GM19372 (cell line): ENCODE measurements at regions not wholly inside any gene's neighbourhood (a gene's known extent, or its start where the extent isn't known, plus 50 kb on each side); places are given as distances from the start of the nearest gene placed in this dataset.

Experiments
- ATAC-seq: cut with Tn5 transposase; IDR thresholded peaks from one replicate; pipeline ENCODE4 v1.9.1; 2021; ENCODE audit warnings: mild to moderate bottlenecking, low read depth, moderate library complexity; ENCODE audit not compliant: unreplicated experiment

DNA sequence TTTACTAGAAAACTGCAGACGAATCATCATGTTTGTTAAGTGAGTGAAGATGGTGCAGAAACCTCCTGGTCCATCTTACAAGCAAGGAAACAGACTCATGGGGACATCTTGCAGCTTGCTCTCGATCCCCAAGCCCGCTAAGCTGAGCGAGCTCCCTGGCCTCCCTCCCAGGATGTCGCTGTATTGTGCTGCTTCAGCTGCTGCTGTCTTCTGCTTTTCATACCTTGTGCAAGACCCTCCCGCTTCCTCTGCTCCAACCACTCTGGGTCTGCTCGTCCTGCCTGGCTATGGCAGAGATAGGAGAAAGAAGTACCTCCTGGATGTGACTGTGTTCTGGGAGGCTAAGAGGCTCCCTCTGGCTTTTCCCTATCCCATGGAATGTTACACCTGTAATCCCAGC lies 285.2 kb upstream of the FZD8 start:
- ATAC-seq = no peak

DNA sequence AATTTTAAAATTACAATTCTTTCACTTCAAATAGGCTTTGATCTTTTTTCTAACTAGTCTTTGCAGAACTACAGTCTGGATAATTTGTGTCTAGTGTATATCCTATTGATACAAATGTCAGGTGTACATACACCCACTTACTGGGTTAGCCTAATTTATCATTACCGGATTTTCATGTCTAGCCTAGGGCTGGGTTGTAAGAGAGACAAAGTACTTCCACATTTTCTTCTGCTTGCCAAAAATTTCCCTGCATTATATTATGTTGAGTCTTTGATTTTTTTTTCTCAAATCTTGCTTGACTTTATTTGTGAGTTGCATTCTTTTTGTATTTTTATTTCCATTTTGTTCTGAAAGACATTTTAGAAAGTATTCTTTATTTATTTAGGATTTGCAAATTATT lies 284.8 kb upstream of the FZD8 start:
- ATAC-seq = no peak

DNA sequence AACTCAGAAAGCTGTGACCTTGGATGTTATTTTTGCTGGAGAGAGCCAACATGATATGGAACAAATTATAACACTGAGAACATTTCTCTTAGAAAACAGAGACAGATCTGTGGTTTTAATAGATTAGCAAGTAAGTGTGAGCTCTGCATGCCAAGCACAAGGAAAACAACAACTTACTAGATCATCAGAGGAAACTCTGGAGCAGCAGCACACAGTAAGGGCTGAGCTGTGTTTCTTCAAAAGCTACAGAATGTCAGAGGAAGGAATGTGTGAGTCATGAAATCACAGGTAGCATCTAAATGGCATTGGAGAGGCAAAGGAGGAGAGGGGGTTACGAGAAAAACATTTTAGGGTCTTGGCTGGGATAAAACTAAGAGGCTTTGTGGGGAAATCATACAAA lies 283.4 kb upstream of the FZD8 start:
- ATAC-seq = no peak

DNA sequence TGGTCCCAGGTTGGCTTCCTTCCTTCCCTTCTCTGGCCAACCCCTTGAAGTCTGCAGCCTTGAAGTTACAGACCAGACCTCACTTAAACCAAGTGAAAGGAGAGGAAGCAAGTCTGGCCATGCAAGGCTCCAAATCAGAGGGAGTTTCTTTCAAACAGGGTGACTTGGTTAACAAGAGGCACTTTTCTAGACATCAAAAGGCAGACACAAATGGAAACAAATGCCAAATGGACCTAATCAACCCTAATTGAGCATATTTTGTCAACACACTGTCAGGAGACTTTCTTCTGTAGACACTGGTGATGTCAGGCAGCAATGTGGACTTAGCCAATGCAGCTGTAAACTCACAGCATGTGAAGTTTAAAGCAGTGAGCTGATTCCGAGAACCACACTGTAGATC lies 282.7 kb upstream of the FZD8 start:
- no peak for ATAC-seq

DNA sequence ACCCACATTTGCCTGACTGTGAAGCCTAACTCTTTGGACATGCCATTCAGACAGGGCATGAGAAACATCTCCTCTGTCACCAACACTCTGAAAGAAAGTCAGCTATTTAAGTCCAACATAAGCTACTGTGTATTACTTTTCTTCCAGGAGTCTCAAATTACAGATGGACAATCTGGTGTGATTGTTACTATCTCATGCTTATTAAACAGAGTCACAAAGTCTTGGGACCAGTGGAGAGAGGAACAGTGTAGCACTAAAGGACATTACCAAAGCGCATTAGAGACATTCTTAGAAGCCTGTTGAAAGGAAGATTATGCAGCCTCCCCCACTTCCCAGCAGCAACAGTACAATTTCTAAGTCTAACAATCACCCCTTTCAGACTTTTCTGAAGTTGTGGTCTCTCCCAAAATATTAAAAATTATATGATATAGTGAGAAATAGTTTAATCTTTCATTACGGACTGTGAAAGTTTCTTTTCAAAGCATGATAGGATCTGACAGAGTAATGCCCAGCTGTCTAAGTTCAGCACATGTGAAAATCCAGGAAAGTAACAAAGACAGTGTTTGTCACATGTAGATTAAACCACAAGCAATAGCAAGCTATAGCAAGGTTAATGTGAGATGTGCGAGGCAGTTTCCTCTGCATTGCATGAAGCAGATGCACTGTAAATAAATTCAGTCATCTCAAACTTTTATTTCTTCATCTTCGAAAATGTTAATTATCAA lies 280.9 kb upstream of the FZD8 start:
- ATAC-seq = no peak

DNA sequence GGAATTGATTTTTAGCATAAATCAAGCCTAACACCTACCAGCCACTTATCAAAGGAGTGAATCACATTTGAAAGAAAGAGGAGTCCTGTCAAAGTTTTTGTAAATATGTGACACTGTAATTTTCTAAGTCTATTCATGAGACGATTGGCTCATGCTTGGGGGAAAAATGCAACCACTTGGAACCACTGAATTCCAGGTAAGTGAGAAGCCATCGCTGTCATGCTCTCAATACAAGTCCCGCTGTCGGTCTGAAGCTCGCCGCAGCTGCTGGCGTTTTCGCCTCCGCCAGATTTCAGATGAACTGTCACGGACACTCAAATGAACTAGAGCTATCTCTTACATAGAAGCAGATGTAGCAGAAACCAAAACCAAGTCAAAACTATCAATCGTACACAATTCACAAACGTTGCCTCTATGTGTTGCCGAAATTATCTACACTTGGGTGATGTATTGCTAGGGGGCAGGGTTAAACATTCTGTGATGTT lies 279.8 kb upstream of the FZD8 start:
- ATAC-seq = no peak

DNA sequence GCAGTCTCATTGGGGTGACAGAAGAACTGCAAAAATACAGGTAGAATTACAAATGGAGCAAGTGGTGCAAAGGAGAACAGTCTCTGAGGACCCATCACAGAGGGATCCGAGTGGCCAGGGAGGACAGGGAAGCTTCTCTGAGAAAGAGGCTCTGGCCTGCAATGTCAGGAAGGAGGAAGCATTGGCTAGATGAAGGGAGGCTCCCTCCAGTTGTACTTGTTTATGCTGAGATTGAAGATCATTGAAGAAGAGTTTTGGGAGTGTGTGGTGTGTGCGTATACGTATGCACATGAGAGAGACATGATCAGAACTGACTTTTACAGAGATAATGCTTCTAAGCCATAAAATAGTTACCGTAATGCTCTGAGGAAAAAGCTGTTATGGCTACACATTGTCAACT lies 274.7 kb upstream of the FZD8 start:
- no peak for ATAC-seq

DNA sequence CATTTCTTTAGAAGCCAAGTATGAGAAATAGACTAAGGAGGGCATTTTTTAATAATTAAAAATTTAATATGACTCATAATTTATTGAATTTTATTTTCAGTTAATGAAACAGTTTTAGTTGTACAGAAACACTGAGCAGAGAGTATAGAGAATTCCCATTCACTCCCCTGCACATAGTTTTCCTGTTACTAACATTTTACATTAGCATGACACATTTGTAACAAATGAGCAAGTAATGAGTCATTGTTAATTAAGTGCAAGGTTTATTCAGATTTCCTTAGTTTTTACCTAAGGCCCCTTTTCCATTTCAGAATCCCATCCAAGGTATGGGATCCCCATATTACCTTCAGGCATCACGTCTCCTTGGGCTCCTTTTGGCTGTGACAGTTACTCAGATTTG lies 271.5 kb upstream of the FZD8 start:
- no peak for ATAC-seq

DNA sequence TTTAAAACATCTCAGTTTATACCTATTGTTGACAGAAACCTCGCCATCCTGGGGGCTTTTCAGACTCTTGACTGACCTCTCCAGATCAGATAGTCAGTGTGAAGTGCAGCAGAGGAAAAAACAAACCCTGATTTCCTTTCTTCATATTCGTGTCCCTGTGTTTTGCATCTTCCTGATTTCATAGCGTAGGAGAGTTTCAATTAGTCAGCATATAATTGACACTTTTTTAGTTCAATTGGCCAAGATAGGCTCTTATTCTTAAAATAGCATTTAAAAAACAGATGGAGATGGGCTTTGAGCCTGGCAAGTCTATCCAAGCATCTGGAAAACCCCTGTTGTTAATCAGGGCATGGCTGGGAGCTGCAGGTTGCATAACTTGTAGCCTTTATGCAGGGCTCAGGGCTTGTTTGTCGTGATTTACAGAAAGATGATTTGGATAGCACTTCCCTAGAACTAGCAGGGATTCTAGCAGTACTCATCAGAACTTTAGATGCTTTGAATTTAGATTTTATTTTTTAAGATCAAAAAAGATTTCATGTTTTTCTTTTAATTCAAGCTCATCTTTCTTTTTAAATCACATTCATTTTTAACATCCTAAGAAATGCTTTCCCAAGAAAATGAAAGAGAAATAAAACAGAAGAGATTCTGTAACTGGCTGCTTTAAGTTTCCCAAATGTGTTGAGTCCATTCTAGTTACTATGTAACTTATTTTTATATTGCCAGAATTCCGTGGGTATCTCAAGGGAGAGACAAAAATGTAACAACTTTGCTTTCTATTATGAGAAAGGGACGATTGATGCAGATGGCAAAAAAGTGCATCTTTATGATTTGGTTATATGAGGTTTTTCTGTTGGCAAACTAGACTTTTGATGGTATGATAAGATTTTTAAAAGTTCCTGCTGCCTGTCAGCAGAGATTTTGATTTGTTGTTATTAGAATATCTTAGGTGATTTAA lies 270.8 kb upstream of the FZD8 start:
- no peak for ATAC-seq

DNA sequence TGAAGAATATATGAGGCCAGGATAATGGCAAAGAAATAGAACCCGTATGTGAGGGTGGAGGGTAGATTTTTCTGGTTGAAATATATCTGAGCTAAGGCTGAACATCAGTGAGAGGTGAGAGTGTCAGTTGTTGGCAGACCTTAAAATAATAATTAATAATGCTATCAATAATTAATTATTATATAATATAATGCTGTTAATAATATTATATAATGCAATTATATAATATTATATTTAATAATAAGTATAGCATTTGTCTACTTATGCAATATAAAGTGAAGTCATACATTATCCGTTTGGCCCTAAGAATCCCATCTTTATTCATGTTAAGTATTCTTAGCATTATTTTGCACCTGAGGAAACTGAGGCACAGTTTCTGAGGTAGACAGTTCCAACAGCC lies 269.9 kb upstream of the FZD8 start:
- no peak for ATAC-seq

DNA sequence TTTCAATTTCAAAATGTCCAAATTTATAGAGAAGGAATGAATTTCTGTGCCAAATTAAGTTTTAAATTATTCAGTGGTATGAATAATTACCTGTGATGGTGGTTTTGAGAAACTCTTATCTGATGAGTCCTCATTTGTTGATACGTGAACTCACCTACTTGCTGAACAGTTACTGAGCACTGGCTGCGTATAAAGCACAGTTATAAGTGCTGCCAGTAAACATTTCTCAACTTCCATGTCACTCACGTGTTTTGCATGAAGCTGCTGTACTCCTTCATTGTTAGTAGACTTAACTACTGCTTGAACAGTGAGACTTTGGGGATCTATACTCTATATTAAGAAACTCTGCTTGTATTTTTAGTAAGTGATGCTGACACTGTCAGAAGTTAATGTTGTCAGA lies 269.1 kb upstream of the FZD8 start:
- ATAC-seq = no peak

DNA sequence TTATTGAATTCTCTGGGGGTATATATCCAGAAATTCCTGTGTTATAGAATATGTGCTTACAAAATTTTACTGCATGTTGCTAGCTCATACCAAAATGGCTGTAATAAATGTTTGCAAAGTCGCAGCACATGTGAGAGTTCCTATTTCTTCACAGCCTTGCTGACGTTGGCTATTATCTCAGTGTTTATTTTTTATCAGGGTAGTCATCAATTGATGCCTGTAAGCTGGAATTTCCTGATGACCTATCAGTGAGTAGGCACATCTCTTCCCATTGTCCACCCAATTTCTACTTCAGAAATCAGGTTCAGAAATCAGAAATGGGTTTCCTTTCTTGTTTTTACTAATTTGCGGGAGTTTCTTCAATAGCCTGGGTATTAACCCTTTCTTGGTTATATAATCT lies 268.1 kb upstream of the FZD8 start:
- ATAC-seq = no peak

DNA sequence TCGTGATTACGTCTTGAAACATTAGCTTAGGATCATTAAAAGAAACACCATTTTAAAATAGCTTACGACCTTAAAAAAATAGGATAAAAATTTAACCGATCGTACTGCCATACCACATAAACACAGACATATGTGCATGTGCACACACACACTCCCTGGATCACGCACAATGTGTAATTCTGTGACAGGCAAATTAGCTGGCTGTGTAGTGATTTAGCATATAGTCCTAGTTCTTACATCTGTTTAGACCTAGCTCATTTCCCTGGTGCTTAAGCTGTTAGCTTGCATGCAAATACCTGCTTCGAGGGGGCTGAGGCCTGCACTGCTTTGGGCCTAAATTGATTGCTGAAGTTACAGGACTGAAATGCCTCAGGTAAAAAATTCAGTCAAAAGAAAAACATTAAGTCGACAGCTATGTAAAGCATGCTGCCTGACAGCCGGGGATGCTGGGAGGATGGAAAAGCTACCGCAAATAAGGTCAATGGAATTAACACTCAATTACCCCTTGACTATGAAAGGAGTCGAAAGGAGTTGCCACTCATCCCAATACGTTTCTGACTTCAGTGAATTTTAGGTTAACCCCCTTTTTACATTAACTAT lies 267.1 kb upstream of the FZD8 start:
- no peak for ATAC-seq

DNA sequence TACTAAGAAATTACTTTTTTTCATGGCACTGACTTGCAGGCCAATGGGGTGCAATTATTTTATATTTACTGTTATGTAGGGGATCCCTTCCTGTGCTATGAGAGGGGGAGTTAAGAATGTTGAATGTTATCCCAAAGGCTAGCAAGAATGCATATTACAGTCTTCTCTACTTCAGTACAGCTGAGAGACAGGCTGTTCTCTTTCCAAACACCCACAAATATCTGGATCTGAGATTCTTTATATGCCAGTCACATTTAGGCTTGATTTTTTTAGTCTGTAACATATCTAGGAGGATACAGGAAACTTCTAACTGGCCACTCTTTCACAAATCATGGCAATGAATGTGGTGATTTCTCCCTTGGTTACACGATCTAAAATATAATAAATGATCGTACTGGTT lies 266.4 kb upstream of the FZD8 start:
- ATAC-seq = no peak

DNA sequence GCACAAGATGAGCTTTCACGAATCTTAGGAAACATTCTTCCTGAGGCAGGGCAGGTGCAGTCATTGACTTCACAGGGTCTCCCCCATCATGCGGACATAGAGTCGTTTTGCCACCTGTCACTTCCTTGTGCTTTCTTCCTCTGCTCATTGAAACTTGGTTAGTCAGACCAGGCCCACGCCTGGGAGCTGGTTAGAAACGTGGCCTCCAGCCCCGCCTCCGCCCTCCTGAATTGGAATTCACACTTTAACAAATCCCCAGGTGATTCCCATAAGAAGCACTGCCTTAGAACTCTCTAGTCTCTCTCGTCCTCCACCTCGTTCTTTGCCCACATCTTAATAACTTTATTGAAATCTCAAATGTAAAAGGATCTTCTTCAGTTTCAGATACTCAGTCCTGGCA lies 265.5 kb upstream of the FZD8 start:
- no peak for ATAC-seq

DNA sequence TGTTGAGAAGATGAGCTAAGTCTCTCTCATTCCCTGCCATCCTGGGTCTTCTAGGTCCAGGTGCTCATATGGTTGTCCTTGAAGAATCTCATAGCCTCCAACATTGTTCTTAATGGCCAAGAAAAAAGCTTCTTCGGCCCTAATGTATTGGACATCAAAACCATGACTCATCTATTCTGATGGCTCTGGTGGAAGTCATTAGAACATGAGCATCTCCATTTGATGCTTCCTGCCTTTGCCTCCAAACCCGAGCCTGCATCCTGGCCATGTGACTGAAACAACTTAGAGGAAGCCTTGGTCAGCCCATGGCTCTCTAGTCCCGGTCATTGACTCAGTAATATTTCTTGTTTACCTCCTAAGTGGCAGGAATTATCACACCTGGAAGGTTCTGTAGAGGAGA lies 264.1 kb upstream of the FZD8 start:
- ATAC-seq = no peak

DNA sequence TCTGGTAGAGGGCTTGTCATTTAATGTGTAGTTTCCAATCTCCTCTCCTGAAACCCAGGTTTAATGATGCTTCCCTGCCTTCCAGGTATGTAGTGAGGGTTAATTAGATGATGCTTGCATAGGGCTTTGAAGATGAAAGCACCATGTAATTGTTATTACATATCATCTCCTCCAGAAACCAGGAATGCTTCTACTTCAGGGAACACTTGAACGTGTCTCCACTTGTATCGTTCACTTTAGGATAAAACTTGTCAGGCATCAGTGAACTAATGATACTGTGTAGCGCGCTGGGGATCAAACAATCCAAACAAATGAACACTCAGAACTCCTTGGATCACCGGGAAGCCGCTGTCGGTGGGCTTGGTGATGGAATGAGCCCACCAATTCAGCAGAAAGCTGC lies 260.9 kb upstream of the FZD8 start:
- ATAC-seq = no peak

DNA sequence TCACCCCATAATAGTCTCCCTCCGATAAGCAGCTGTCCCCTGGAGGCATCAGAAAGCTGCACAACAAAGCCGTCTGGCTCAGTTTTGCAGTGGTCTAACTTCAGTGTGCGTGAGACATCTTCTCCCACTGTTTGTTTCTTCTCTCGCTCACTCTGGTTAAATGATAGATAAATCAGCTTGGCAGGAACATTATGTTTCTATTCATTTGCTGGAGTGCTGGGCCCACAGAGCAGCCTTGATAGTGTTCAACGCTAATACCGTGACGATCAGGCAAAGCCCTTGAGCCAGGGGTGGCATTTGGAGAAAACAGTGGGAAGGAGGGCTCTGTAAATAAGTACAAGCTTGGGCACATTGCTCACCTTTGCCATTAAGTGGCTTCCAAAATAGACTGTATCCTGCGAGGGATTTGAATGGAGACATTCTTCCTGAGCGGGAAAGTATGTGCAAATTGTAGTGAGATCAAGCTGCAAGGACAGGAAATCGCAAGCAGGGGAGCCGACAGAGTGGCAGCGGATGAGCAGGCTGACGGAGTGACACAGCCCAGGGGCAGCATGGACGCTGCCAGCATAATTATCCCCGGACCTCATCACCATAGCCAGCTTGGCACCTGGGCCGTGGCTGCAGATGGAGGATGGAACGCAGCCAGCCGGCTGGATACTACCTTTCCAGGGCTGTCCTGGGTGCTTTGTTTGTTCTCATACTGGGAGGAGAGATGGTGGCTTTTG lies 256.8 kb upstream of the FZD8 start:
- no peak for ATAC-seq

DNA sequence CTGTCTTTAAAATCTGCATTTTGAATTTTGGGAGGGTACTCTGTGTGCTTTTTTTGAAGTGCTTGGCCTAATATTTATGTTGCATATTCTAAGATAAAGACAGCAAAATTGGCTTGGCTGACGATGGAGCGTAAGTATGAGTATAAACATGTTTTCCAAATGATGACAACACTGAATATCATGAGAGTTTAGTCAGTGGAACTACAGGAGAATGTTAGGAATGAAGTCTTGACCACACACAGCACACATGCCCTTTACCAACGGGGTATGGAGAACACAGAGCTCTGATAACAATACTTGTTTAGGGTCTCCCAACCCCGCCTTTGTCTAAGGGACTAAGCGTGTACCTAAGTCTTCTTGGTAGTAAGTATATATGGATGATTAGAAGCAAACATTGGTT lies 253.9 kb upstream of the FZD8 start:
- no peak for ATAC-seq

DNA sequence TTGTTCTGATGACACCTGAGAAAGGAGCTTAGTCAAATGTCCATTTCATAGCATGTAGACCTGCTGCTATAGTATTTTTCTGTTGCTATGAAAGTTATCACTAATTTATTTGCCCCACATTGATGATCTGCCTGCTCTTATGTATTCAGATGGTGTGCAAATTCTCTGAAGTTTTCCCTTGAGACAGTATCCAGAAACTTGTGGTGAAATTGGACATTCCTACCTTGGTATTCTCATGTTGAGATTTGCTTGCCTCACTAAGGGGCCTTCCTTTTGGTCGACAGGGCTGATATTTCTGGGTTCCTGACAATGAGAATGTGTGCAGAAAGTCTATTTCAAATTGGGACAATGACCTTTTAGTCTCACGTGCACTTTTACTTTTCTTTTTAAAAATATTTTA lies 253.2 kb upstream of the FZD8 start:
- ATAC-seq = no peak

DNA sequence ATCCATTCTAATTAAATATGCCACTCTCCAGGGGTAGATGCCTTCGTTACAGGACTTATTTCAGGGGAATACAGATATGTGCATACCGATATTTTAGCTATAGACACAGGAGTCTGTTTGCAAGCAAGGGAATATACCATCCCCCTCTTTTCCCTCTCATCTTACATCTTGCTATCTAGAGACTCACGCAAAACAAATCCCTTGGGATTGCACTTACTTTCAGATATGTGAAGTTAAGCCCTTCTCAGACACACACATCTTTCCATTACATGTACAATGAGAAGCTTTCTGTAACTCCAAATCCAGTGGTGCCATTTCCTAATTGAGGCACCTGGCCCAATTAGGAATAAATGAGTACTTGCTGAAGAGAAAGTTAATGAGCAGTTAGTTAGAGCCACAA lies 250.4 kb upstream of the FZD8 start:
- ATAC-seq = no peak
